ENCODE measurements at regions not wholly inside any gene's neighbourhood (a gene's known extent, or its start where the extent isn't known, plus 50 kb on each side); places are given as distances from the start of the nearest gene placed in this dataset.
"Not testable (repeated sequence)": the region's sequence is repeated elsewhere in the genome, so short reads cannot be mapped to it uniquely, and the experiment has no call there.

GRCh38 chr7:29696402-29696801 lies 109.9 kb upstream of the WIPF3 start:
- not testable (repeated sequence) for TF ChIP-seq CTCF, POLR2A, EP300 (IDR thresholded peaks at IDR 0.05)
